Body of pancreas (tissue), 4 donors: ENCODE measurements at regions not wholly inside any gene's neighbourhood (a gene's known extent, or its start where the extent isn't known, plus 50 kb on each side); places are given as distances from the start of the nearest gene placed in this dataset.

ENCODE experiments used
- ATAC-seq: fragments of 150-250 bp; one replicate; pipeline ENCODE4 v1.9.1; 2016
- DNase-seq, 4 donors: peaks; one replicate each; pipeline ENCODE4 v3.0.0-alpha.2; 2019
- H3K27ac ChIP-seq, 4 donors: fragments of 200-600 bp; sonication (generic); 1 replicate in 3 of 4; 2 replicates in 1 of 4; pipeline versions ENCODE4 v1.5.1 to v1.6.1; 2016 to 2019; ENCODE audit warnings: mild to moderate bottlenecking in 1 of 4, mixed read lengths in 1 of 4, moderate library complexity in 1 of 4
- H3K27me3 ChIP-seq, 2 donors: fragments of 200-600 bp; sonication (generic); one replicate each; pipeline ENCODE4 v1.6.0; 2016; ENCODE audit warnings: mild to moderate bottlenecking in 1 of 2
- H3K36me3 ChIP-seq, 2 donors: fragments of 200-600 bp; sonication (generic); replicated peaks in 1 of 2; 2 replicates each; pipeline ENCODE4 v1.5.1; 2016; ENCODE audit warnings: low read depth in 2 of 2; ENCODE audit not compliant: insufficient read depth in 1 of 2
- H3K4me1 ChIP-seq: fragments of 200-600 bp; sonication (generic); one replicate; pipeline ENCODE4 v1.6.0; 2016
- H3K4me3 ChIP-seq, 2 donors: fragments of 200-600 bp; sonication (generic); 1 replicate in 1 of 2; 2 replicates in 1 of 2; pipeline ENCODE4 v1.5.1; 2016 to 2019
- H3K9me3 ChIP-seq, 3 donors: fragments of 200-600 bp; sonication (generic); 1 replicate in 2 of 3; 2 replicates in 1 of 3; pipeline ENCODE4 v1.5.1; 2016
- CTCF ChIP-seq, 7 experiments: fragments of 450-650 bp in 4 of 7; fragments of 200-600 bp in 3 of 7; sonication (generic) in 3 of 7; IDR thresholded peaks; one replicate each; pipeline ENCODE4 v1.5.1; 2016 to 2019; ENCODE audit warnings: antibody characterized with exemption in 7 of 7
- POLR2A ChIP-seq, 3 donors: fragments of 450-650 bp; IDR thresholded peaks; one replicate each; pipeline ENCODE4 v1.6.1; 2016; ENCODE audit warnings: antibody characterized with exemption in 3 of 3, mild to moderate bottlenecking in 2 of 3
- WGBS, 2 donors: methylation state at CpG; one replicate each; pipeline ENCODE4 v1.1.5; 2017; 5-methylcytosine and 5-hydroxymethylcytosine counted together
- intact Hi-C: fragments of 100-400 bp; cut with DNase I; formaldehyde crosslinking; loops from one replicate; pipeline ENCODE4 v1.15.1; 2023

GRCh38 chr5:122718611-122719010 is 56.3 kb upstream of the SNX2 start:
- no peak for ATAC-seq
- Histone ChIP-seq H3K27me3 (no peaks in the 10 kb centered on the region), H3K27ac (no peak overlapping the region), H3K9me3 (no peaks in the 10 kb centered on the region), H3K4me3 (no peak overlapping the region), H3K4me1 (no peaks in the 10 kb centered on the region), H3K36me3 (no peaks in the 10 kb centered on the region)
- TF ChIP-seq CTCF (IDR thresholded peaks at IDR 0.05) = no peak
- no peak for TF ChIP-seq POLR2A (IDR thresholded peaks at IDR 0.05)
- DNase-seq = no peak
- intact Hi-C loops = no loop called here

DNA sequence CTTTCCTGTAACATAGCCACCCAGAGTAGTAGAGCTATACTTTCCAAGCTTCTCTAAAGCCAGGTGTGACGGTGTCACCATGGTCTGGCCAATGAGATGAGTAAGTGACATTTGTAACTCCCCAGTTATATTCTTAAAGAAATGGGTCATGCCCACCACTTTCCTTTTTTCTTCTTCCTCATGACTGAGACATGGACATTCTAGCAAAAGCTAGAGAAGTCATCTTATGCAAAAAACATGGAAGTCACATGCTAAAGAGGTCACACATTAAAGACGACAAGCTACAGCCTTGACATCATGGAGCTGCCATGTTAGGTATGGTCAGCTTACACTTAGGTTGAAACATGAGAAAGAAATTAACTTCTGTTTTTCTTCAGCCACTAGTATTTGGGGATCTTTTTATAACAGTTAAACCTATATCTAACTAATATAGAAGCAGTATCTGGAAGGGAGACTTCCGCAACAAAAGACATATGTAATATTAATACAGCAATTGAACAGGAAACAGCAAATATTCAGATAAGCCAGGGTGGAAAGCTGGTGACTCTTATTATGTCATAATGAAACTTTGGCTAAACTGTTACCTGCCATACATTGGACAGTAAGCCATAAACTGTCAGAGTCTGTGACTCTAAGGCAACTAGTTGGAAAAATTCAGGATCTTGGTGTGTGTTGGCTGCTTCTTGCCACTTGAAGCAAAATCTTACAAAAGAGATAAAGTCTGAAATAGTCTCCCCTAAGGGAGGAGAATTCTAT is 54.7 kb upstream of the SNX2 start:
- H3K4me3 ChIP-seq = no peak overlapping the region
- ATAC-seq (no peak), DNase-seq (no peak)
- H3K36me3 ChIP-seq = no peaks in the 10 kb centered on the region
- no peaks in the 10 kb centered on the region for H3K9me3 ChIP-seq
- 86 to 88% methylated on average over 3 of the region's 3 CpGs for WGBS, 2 donors
- no peaks in the 10 kb centered on the region for H3K4me1 ChIP-seq
- intact Hi-C loops = no loop called here
- H3K27me3 ChIP-seq = no peaks in the 10 kb centered on the region
- TF ChIP-seq POLR2A (IDR thresholded peaks at IDR 0.05) (no peak), CTCF (IDR thresholded peaks at IDR 0.05) (no peak)
- H3K27ac ChIP-seq = no peak overlapping the region

- intact Hi-C loops = no loop called here
- no peak for DNase-seq
Observed at GRCh38 chr5:122721127-122721526, 53.8 kb upstream of the SNX2 start.

GRCh38 chr5:122722341-122722740 is 52.5 kb upstream of the SNX2 start:
- TF ChIP-seq POLR2A (IDR thresholded peaks at IDR 0.05) (no peak), CTCF (IDR thresholded peaks at IDR 0.05) (no peak)

More at GRCh38 chr5:122721127-122721526, 53.8 kb upstream of the SNX2 start:
- no peak for ATAC-seq
- Histone ChIP-seq H3K27ac (no peak overlapping the region), H3K9me3 (no peaks in the 10 kb centered on the region), H3K36me3 (no peaks in the 10 kb centered on the region), H3K27me3 (no peaks in the 10 kb centered on the region), H3K4me1 (no peaks in the 10 kb centered on the region), H3K4me3 (no peak overlapping the region)
- no peak for TF ChIP-seq POLR2A (IDR thresholded peaks at IDR 0.05)
- 62 to 79% methylated on average over 3 of the region's 3 CpGs for WGBS, 2 donors

GRCh38 chr5:122723606-122724352 is 51.1 kb upstream of the SNX2 start:
- Histone ChIP-seq H3K9me3 (no peaks in the 10 kb centered on the region), H3K27me3 (no peaks in the 10 kb centered on the region), H3K4me1 (no peaks in the 10 kb centered on the region), H3K4me3 (no peak overlapping the region), H3K27ac (no peak overlapping the region), H3K36me3 (no peaks in the 10 kb centered on the region)
- TF ChIP-seq CTCF (IDR thresholded peaks at IDR 0.05) (no peak), POLR2A (IDR thresholded peaks at IDR 0.05) (no peak)
- ATAC-seq = no peak
- no peak for DNase-seq
- intact Hi-C loops = no loop called here
- WGBS, 2 donors = 60 to 68% methylated on average over 4 of the region's 4 CpGs

More at GRCh38 chr5:122722341-122722740, 52.5 kb upstream of the SNX2 start:
- Histone ChIP-seq H3K9me3 (no peaks in the 10 kb centered on the region), H3K36me3 (no peaks in the 10 kb centered on the region), H3K27me3 (no peaks in the 10 kb centered on the region), H3K4me3 (no peak overlapping the region), H3K4me1 (no peaks in the 10 kb centered on the region), H3K27ac (no peak overlapping the region)
- 63 to 86% methylated on average over 2 of the region's 2 CpGs for WGBS, 2 donors
- ATAC-seq (no peak), DNase-seq (no peak)
- intact Hi-C loops = no loop called here
